ENCODE measurements at regions not wholly inside any gene's neighbourhood (a gene's known extent, or its start where the extent isn't known, plus 50 kb on each side); places are given as distances from the start of the nearest gene placed in this dataset.

DNA sequence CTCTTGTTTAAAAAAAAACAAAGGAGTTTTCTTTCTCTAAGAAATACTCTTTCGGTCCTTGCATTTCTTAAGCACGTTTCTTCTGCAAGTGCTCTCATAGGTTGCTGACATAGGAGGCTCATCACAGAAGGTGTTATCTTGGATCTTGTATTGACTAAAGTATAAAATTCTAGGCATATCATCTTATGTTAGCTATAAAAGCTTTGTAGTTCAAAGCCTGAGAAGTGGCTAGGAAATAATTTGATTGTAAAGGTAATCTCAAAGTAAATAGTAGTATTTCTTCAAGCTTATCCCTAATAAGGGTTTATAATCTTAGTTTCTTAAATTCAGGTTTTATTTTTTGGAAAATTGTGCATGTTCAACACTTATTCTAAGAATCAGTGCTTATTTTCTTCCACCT is 778.9 kb downstream of the TMTC2 start:
- ChIA-PET POLR2A (no interaction called here), CTCF (no interaction called here)
- no peaks in the 10 kb centered on the region for H3K9me3 Mint-ChIP-seq (ENCODE audit: insufficient read depth)
- no peaks in the 10 kb centered on the region for H3K4me1 Mint-ChIP-seq
- Histone ChIP-seq H3K4me3 (ENCODE audit: control extremely low read depth in 1 of 5, extremely low read depth in 1 of 5, insufficient read depth in 1 of 5, low read depth in 2 of 5, low read length in 4 of 5) (no peak overlapping the region), H3K36me3 (replicated peaks in 1 of 2; ENCODE audit: control extremely low read depth in 1 of 2, control insufficient read depth in 1 of 2, extremely low read depth in 1 of 2, insufficient read depth in 2 of 2, low read length in 1 of 2) (no peaks in the 10 kb centered on the region), H3K79me2 (ENCODE audit: control insufficient read depth, insufficient read depth, low read length) (no peaks in the 10 kb centered on the region), H3K27ac (ENCODE audit: low read length in 2 of 2) (no peak overlapping the region), H3K27me3 (replicated peaks in 1 of 4; ENCODE audit: control extremely low read depth in 1 of 4, control insufficient read depth in 3 of 4, insufficient read depth in 4 of 4, low read length in 3 of 4) (no peaks in the 10 kb centered on the region), H2AFZ (ENCODE audit: insufficient read depth, low read depth, low read length, poor library complexity, severe bottlenecking) (no peak overlapping the region), H3K9me3 (ENCODE audit: control extremely low read depth in 1 of 3, control insufficient read depth in 2 of 3, insufficient read depth in 1 of 3, low read length in 2 of 3) (no peaks in the 10 kb centered on the region), H4K20me1 (ENCODE audit: control insufficient read depth, insufficient read depth, low read length, poor library complexity, severe bottlenecking) (no peaks in the 10 kb centered on the region), H3K4me2 (replicated peaks; ENCODE audit: low read depth, low read length, poor library complexity, severe bottlenecking) (no peak overlapping the region), H3K4me1 (ENCODE audit: control insufficient read depth in 2 of 2, insufficient read depth in 2 of 2, low read length in 2 of 2) (no peaks in the 10 kb centered on the region), H3K9ac (ENCODE audit: low read length) (no peak overlapping the region)
- H3K4me3 Mint-ChIP-seq: no peak overlapping the region
- H3K27me3 Mint-ChIP-seq: no peaks in the 10 kb centered on the region
- TF ChIP-seq EZH2 (IDR thresholded peaks at IDR 0.05; ENCODE audit: borderline replicate concordance, insufficient read depth, low read depth, low read length, poor library complexity, severe bottlenecking): no peak
- TF ChIP-seq, protein P1, sequence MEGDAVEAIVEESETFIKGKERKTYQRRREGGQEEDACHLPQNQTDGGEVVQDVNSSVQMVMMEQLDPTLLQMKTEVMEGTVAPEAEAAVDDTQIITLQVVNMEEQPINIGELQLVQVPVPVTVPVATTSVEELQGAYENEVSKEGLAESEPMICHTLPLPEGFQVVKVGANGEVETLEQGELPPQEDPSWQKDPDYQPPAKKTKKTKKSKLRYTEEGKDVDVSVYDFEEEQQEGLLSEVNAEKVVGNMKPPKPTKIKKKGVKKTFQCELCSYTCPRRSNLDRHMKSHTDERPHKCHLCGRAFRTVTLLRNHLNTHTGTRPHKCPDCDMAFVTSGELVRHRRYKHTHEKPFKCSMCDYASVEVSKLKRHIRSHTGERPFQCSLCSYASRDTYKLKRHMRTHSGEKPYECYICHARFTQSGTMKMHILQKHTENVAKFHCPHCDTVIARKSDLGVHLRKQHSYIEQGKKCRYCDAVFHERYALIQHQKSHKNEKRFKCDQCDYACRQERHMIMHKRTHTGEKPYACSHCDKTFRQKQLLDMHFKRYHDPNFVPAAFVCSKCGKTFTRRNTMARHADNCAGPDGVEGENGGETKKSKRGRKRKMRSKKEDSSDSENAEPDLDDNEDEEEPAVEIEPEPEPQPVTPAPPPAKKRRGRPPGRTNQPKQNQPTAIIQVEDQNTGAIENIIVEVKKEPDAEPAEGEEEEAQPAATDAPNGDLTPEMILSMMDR (IDR thresholded peaks at IDR 0.05): no peak
- 100% methylated on average over 1 of the region's 2 CpGs for WGBS (ENCODE audit: insufficient coverage)
- no peak for DNase-seq
- no peak for ATAC-seq (ENCODE audit: low read depth)
- intact Hi-C loops (cut with micrococcal nuclease): no loop called here
- H3K27ac Mint-ChIP-seq: no peak overlapping the region

DNA sequence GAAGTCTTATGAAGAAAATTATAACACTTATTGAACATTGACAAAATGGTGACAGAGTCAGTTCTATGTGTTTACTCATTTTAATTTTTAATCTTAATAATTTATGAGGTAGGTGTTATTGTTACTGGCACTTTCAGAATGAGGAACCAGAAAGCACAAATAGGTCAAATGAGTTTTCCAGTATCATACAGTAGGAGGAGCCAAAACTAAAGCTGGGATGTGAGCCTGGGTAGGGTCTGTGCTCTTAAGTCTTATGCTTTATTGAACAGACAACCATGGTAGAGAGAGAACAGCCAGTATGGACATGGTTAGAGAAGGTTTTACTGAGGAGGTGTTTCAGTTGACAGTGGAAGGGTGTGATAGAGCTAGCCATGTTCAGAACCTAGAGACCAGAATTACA is 775.7 kb downstream of the TMTC2 start:
- no peaks in the 10 kb centered on the region for H3K4me1 ChIP-seq (ENCODE audit: control insufficient read depth in 2 of 2, insufficient read depth in 2 of 2, low read length in 2 of 2)
- no peak overlapping the region for H3K4me3 ChIP-seq (ENCODE audit: control extremely low read depth in 1 of 5, extremely low read depth in 1 of 5, insufficient read depth in 1 of 5, low read depth in 2 of 5, low read length in 4 of 5)
- ChIA-PET POLR2A (no interaction called here), CTCF (no interaction called here)
- no peak overlapping the region for H3K27ac ChIP-seq (ENCODE audit: low read length in 2 of 2)
- H3K9ac ChIP-seq (ENCODE audit: low read length): no peak overlapping the region
- no peaks in the 10 kb centered on the region for H3K79me2 ChIP-seq (ENCODE audit: control insufficient read depth, insufficient read depth, low read length)
- DNase-seq (no peak), ATAC-seq (ENCODE audit: low read depth) (no peak)
- TF ChIP-seq, protein P1 (IDR thresholded peaks at IDR 0.05): no peak
- TF ChIP-seq EZH2 (IDR thresholded peaks at IDR 0.05; ENCODE audit: borderline replicate concordance, insufficient read depth, low read depth, low read length, poor library complexity, severe bottlenecking): no peak
- no peak overlapping the region for H3K4me2 ChIP-seq (replicated peaks; ENCODE audit: low read depth, low read length, poor library complexity, severe bottlenecking)
- Mint-ChIP-seq H3K4me1 (no peaks in the 10 kb centered on the region), H3K27ac (no peak overlapping the region), H3K4me3 (no peak overlapping the region), H3K27me3 (no peaks in the 10 kb centered on the region), H3K9me3 (ENCODE audit: insufficient read depth) (no peaks in the 10 kb centered on the region)
- no peaks in the 10 kb centered on the region for H3K36me3 ChIP-seq (replicated peaks in 1 of 2; ENCODE audit: control extremely low read depth in 1 of 2, control insufficient read depth in 1 of 2, extremely low read depth in 1 of 2, insufficient read depth in 2 of 2, low read length in 1 of 2)
- peaks cover 0 to 2% (median 0%) of the 10 kb centered on the region in 3 donors for H3K9me3 ChIP-seq (ENCODE audit: control extremely low read depth in 1 of 3, control insufficient read depth in 2 of 3, insufficient read depth in 1 of 3, low read length in 2 of 3)
- no peak overlapping the region for H2AFZ ChIP-seq (ENCODE audit: insufficient read depth, low read depth, low read length, poor library complexity, severe bottlenecking)
- intact Hi-C loops (cut with micrococcal nuclease): no loop called here
- no peaks in the 10 kb centered on the region for H4K20me1 ChIP-seq (ENCODE audit: control insufficient read depth, insufficient read depth, low read length, poor library complexity, severe bottlenecking)
- H3K27me3 ChIP-seq (replicated peaks in 1 of 4; ENCODE audit: control extremely low read depth in 1 of 4, control insufficient read depth in 3 of 4, insufficient read depth in 4 of 4, low read length in 3 of 4): no peaks in the 10 kb centered on the region

All from B cell (primary cell).